HG02623 (cell line): ENCODE measurements at regions not wholly inside any gene's neighbourhood (a gene's known extent, or its start where the extent isn't known, plus 50 kb on each side); places are given as distances from the start of the nearest gene placed in this dataset.
"Not testable (repeated sequence)": the region's sequence is repeated elsewhere in the genome, so short reads cannot be mapped to it uniquely, and the experiment has no call there.

ENCODE experiments used
- ATAC-seq: cut with Tn5 transposase; IDR thresholded peaks from one replicate; pipeline ENCODE4 v1.9.1; 2021; ENCODE audit warnings: moderate library complexity; ENCODE audit not compliant: unreplicated experiment

- ATAC-seq, result no peak
These were observed 804.9 kb upstream of the SEMA6A start for GRCh38 chr5:117379521-117379920.

GRCh38 chr5:117376748-117377147, 802.1 kb upstream of the SEMA6A start:
- ATAC-seq, result no peak

GRCh38 chr5:117359895-117360294, 785.3 kb upstream of the SEMA6A start:
- ATAC-seq, result no peak

- ATAC-seq, result no peak
These were observed 783.3 kb upstream of the SEMA6A start for GRCh38 chr5:117357886-117358285.

GRCh38 chr5:117347280-117347679, 772.7 kb upstream of the SEMA6A start:
- no peak for ATAC-seq

- ATAC-seq, result not testable (repeated sequence)
These were observed 769.1 kb upstream of the SEMA6A start for GRCh38 chr5:117343726-117344125.

- no peak for ATAC-seq
These were observed 762.6 kb upstream of the SEMA6A start for GRCh38 chr5:117337064-117337749.

GRCh38 chr5:117336208-117336607, 761.6 kb upstream of the SEMA6A start:
- ATAC-seq, result no peak

- no peak for ATAC-seq
These were observed 758.4 kb upstream of the SEMA6A start for GRCh38 chr5:117333011-117333410.

GRCh38 chr5:117332341-117332740, 757.7 kb upstream of the SEMA6A start:
- no peak for ATAC-seq

- no peak for ATAC-seq
These were observed 752.9 kb upstream of the SEMA6A start for GRCh38 chr5:117327511-117327910.

- no peak for ATAC-seq
These were observed 752.4 kb upstream of the SEMA6A start for GRCh38 chr5:117326997-117327396.

GRCh38 chr5:117318528-117318927, 743.9 kb upstream of the SEMA6A start:
- ATAC-seq, result no peak

- no peak for ATAC-seq
These were observed 740.5 kb upstream of the SEMA6A start for GRCh38 chr5:117315170-117315569.

GRCh38 chr5:117304512-117305107, 730.0 kb upstream of the SEMA6A start:
- not testable (repeated sequence) for ATAC-seq

- no peak for ATAC-seq
These were observed 728.3 kb upstream of the SEMA6A start for GRCh38 chr5:117302949-117303348.

- no peak for ATAC-seq
These were observed 727.9 kb upstream of the SEMA6A start for GRCh38 chr5:117302473-117302872.

- no peak for ATAC-seq
These were observed 725.3 kb upstream of the SEMA6A start for GRCh38 chr5:117299936-117300328.

GRCh38 chr5:117299224-117299935, 724.8 kb upstream of the SEMA6A start:
- no peak for ATAC-seq

- no peak for ATAC-seq
These were observed 722.2 kb upstream of the SEMA6A start for GRCh38 chr5:117296872-117297271.

- ATAC-seq, result no peak
These were observed 721.3 kb upstream of the SEMA6A start for GRCh38 chr5:117295941-117296340.

GRCh38 chr5:117286813-117287212, 712.2 kb upstream of the SEMA6A start:
- ATAC-seq, result no peak
